Right lobe of liver (tissue), 6 donors: ENCODE measurements at regions not wholly inside any gene's neighbourhood (a gene's known extent, or its start where the extent isn't known, plus 50 kb on each side); places are given as distances from the start of the nearest gene placed in this dataset.
A peak's percentile ranks its signal among the peaks of the same experiment; 100 is the strongest.

Experiments used
- ATAC-seq, 4 donors: fragments of 200-7000 bp; cut with Tn5 transposase; one replicate each; pipeline ENCODE4 v1.9.1; 2020; ENCODE audit warnings: mild to moderate bottlenecking in 4 of 4, moderate library complexity in 4 of 4
- DNase-seq, 3 donors: peaks; one replicate each; pipeline ENCODE4 v3.0.0-alpha.2; 2020
- H3K27ac ChIP-seq, 3 donors: fragments of 200-600 bp; one replicate each; pipeline ENCODE4 v1.8.0; 2022
- H3K27me3 ChIP-seq, 2 donors: fragments of 200-600 bp; one replicate each; pipeline ENCODE4 v1.8.0; 2022
- H3K36me3 ChIP-seq, 4 donors: fragments of 200-600 bp; sonication (generic) in 1 of 4; one replicate each; pipeline versions ENCODE4 v1.5.1 to v1.8.0; 2017 to 2022; ENCODE audit warnings: control low read depth in 1 of 4
- H3K4me1 ChIP-seq, 4 donors: fragments of 200-600 bp; sonication (generic) in 1 of 4; one replicate each; pipeline versions ENCODE4 v1.5.1 to v1.8.0; 2017 to 2022; ENCODE audit warnings: control low read depth in 1 of 4
- H3K4me3 ChIP-seq, 3 donors: fragments of 200-600 bp; one replicate each; pipeline ENCODE4 v1.8.0; 2022
- H3K9me3 ChIP-seq, 4 donors: fragments of 200-600 bp; sonication (generic) in 1 of 4; one replicate each; pipeline versions ENCODE4 v1.5.1 to v1.8.0; 2017 to 2022; ENCODE audit warnings: control low read depth in 1 of 4
- POLR2A ChIP-seq: fragments of 450-650 bp; IDR thresholded peaks from one replicate; pipeline ENCODE4 v1.6.1; 2017; ENCODE audit warnings: antibody characterized with exemption, mild to moderate bottlenecking
- WGBS: methylation state at CpG from one replicate; pipeline ENCODE4 v1.1.6; 2018; ENCODE audit warnings: low coverage, low lambda C conversion rate; ENCODE audit not compliant: insufficient coverage; ENCODE audit errors: missing lambda C conversion rate; 5-methylcytosine and 5-hydroxymethylcytosine counted together
- intact Hi-C, 2 donors: fragments of 100-400 bp; cut with DNase I; formaldehyde crosslinking; loops; one replicate each; pipeline versions ENCODE4 v1.11.2 to v1.14.1; 2022
- TF ChIP-seq, protein P1 (sequence below), 4 donors: fragments of 200-600 bp in 3 of 4; fragments of 450-650 bp in 1 of 4; IDR thresholded peaks; one replicate each; pipeline versions ENCODE4 v1.5.1 to v1.8.0; 2016 to 2022; ENCODE audit warnings: antibody characterized with exemption in 4 of 4, mild to moderate bottlenecking in 2 of 4
- donor health status: DM: no; HTN: yes; CAD: no.
- donor health status: DM: no; HTN: no; CAD: no.
- donor health status: DM: no; HTN: no; CAD: no.
- donor health status: DM: no; HTN: yes; CAD: no.
- donor health status: DM: no; HTN: yes; CAD: no.

DNA sequence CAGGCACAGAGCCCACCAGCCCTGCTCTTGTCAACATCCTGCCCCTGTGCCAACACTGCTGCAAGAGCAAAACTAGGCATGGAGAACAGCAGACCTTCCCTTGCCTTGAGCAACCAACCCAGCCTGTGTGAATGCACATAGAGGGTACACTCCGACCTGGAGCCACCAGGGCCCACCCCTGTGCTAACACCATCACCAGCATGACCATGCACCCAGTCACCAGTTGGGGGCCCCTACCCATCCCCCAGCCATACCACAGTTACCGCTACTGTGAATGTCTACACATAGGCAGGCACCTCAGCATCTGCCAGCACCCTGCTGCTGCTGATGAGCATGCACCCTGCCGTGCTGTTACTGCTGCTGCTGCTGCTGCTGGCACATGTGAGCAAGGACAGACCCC lies 301.9 kb upstream of the ST6GAL2 start:
- Histone ChIP-seq H3K36me3 (no peaks in the 10 kb centered on the region), H3K9me3 (no peaks in the 10 kb centered on the region), H3K4me1 (no peaks in the 10 kb centered on the region), H3K27ac (no peak overlapping the region), H3K4me3 (no peak overlapping the region), H3K27me3 (no peaks in the 10 kb centered on the region)
- peak in 1 of 4 donors; percentile 25 for ATAC-seq
- intact Hi-C loops: no loop called here
- DNase-seq: no peak
- TF ChIP-seq, protein P1, sequence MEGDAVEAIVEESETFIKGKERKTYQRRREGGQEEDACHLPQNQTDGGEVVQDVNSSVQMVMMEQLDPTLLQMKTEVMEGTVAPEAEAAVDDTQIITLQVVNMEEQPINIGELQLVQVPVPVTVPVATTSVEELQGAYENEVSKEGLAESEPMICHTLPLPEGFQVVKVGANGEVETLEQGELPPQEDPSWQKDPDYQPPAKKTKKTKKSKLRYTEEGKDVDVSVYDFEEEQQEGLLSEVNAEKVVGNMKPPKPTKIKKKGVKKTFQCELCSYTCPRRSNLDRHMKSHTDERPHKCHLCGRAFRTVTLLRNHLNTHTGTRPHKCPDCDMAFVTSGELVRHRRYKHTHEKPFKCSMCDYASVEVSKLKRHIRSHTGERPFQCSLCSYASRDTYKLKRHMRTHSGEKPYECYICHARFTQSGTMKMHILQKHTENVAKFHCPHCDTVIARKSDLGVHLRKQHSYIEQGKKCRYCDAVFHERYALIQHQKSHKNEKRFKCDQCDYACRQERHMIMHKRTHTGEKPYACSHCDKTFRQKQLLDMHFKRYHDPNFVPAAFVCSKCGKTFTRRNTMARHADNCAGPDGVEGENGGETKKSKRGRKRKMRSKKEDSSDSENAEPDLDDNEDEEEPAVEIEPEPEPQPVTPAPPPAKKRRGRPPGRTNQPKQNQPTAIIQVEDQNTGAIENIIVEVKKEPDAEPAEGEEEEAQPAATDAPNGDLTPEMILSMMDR (IDR thresholded peaks at IDR 0.05): no peak
- TF ChIP-seq POLR2A: no peak
- 80% methylated on average over 1 of the region's 3 CpGs for WGBS

DNA sequence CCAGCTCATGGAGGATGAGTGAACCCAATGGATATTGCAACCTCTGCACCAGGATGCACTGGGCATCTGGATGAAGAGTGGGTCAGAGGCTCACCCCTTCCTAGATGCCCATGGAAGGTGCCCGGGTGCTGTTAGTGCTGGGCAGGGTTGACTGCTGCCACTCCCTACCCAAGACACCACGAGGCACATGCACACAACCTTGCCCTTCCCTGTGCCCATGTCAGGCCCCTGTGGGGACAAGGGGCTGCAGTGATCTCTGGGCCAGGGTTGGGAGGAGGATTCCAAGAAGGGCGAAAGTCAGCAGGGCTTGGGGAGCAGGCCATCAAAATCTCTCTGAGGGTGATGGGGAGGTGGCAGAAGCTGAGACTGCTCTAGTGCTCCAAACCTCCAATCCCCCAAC lies 309.7 kb upstream of the ST6GAL2 start:
- no CpG with 5 or more reads among the region's 3 CpGs for WGBS
- TF ChIP-seq, protein P1 (IDR thresholded peaks at IDR 0.05): no peak
- no peak for TF ChIP-seq POLR2A

GRCh38 chr2:107197594-107198294 lies 311.8 kb upstream of the ST6GAL2 start:
- H3K27ac ChIP-seq: no peak overlapping the region
- DNase-seq (no peak), ATAC-seq (no peak)
- no peaks in the 10 kb centered on the region for H3K36me3 ChIP-seq
- no peak for TF ChIP-seq POLR2A
- TF ChIP-seq, protein P1 (IDR thresholded peaks at IDR 0.05): no peak
- 41% methylated on average over 5 of the region's 5 CpGs for WGBS
- no peaks in the 10 kb centered on the region for H3K27me3 ChIP-seq
- no peaks in the 10 kb centered on the region for H3K9me3 ChIP-seq
- intact Hi-C loops: no loop called here
- H3K4me1 ChIP-seq: no peaks in the 10 kb centered on the region
- no peak overlapping the region for H3K4me3 ChIP-seq

More for the DNA sequence above, 309.7 kb upstream of the ST6GAL2 start:
- H3K36me3 ChIP-seq: no peaks in the 10 kb centered on the region
- ATAC-seq: no peak
- no peak for DNase-seq
- intact Hi-C loops: no loop called here
- H3K4me3 ChIP-seq: no peak overlapping the region
- H3K27me3 ChIP-seq: no peaks in the 10 kb centered on the region
- no peak overlapping the region for H3K27ac ChIP-seq
- no peaks in the 10 kb centered on the region for H3K9me3 ChIP-seq
- H3K4me1 ChIP-seq: no peaks in the 10 kb centered on the region

DNA sequence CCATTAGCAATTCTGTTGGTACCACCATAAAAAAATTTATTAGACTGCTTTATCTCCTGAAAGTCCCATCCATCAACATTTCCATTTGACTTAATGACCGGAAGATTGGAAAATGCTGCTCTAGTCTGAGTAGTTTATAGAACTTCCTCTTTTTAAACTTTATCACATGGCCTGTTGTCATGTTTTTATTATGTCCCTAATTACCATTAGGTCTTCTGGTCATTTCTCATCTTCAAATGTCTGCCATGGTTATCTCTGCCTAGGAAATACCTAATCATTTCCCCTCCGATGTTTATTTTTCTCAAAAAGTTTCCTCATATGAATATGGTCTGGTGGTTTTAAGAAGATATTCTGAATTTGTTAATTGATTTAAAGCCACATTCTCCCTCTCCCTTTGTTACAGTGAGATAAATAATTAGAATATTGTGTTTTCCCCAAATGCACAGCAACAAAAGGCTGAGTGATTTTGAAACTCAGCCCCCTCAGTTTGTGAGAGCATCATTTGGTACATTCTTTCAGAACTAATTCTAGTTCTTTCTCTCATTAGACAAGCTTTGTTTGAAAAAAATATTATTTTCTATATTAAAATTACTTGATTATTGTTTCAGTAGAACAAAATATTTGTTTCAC lies 317.1 kb upstream of the ST6GAL2 start:
- DNase-seq (no peak), ATAC-seq (no peak)
- WGBS: 23% methylated on average over 2 of the region's 2 CpGs
- Histone ChIP-seq H3K27me3 (no peaks in the 10 kb centered on the region), H3K4me1 (no peaks in the 10 kb centered on the region), H3K27ac (no peak overlapping the region), H3K9me3 (no peaks in the 10 kb centered on the region), H3K4me3 (no peak overlapping the region), H3K36me3 (no peaks in the 10 kb centered on the region)
- intact Hi-C loops: no loop called here
- TF ChIP-seq, protein P1 (IDR thresholded peaks at IDR 0.05): no peak
- TF ChIP-seq POLR2A: no peak
